HG03097 (cell line): ENCODE measurements at regions not wholly inside any gene's neighbourhood (a gene's known extent, or its start where the extent isn't known, plus 50 kb on each side); places are given as distances from the start of the nearest gene placed in this dataset.

Source experiments
- ATAC-seq: cut with Tn5 transposase; IDR thresholded peaks from one replicate; pipeline ENCODE4 v1.9.1; 2021; ENCODE audit not compliant: unreplicated experiment, low FRiP score

GRCh38 chr10:90313576-90314325 is 544.1 kb downstream of the HTR7 start:
- ATAC-seq, result no peak

- ATAC-seq, result no peak
These were observed 543.1 kb downstream of the HTR7 start for GRCh38 chr10:90314718-90315117.

DNA sequence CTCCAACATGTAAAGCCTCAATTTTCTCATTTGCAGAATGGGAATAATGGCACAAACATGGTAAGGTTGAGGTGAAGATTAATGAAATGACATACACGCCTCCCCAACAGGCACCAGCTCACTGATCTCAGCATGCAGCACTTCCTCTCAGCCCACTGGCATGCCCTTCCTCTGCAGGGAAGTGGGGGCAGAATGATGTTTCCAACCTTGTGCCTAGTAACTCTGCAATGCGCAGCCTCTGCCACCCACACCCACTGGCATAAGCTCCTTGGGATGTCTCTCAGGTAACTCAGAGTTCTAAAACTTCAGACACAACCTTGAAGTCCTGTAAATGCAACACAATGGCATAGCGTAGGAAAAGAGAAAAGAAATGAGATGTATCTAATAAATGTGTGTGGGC is 540.7 kb downstream of the HTR7 start:
- ATAC-seq, result no peak

DNA sequence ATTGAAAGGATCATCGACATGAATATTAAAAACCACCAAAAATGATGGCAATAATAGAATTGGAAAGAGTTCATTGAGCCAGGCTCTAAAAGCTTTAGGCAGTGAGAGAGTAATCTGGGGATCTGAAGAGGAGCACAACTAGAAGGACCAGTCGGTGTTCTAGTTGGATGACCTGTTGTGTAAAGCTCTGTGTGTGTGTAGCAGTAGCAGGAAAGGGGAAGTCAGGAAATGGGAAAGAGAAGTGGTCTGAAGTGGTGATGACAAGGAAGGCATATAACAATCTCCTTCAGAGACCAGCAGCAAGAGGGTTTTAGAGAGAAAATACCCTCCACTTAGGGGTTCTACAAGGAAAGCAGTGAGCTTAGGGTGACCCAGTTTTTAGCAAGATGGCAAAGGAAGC is 539.2 kb downstream of the HTR7 start:
- no peak for ATAC-seq

DNA sequence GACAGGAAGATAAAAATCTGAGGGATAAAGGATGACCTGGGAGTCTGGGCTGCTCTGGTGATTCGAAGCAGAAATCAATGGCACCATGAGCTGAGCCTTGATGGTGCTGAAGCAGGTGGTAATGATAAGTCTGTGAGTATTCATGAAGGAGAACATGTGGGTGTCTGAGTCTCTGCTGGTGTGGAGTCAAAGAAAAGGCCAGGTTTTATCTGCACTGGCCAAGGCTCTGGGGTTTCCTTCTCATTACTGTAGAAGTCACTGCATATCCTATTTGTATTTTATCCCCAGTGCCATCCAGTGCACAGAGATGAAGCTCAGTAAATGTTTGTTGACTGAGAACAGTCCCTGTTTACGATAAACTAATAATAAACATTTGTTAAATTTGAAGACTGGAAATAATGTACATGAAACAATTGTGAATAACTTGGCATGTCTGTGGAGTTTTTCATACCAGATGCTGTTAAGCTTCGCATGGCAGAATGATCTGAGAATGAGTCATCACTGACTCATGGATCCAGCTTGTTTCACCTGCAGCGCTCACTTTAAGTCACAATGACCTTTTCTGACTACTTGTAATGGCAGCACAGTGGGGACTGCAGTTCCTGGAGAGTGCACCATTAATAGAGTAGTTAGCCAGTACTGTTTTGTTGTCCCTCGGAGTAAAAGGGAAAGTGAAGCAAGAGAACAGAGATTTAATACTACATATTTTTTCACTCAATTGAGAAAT is 538.5 kb downstream of the HTR7 start:
- peak; percentile 79 for ATAC-seq

- ATAC-seq, result no peak
These were observed 536.6 kb downstream of the HTR7 start for GRCh38 chr10:90321132-90321816.

DNA sequence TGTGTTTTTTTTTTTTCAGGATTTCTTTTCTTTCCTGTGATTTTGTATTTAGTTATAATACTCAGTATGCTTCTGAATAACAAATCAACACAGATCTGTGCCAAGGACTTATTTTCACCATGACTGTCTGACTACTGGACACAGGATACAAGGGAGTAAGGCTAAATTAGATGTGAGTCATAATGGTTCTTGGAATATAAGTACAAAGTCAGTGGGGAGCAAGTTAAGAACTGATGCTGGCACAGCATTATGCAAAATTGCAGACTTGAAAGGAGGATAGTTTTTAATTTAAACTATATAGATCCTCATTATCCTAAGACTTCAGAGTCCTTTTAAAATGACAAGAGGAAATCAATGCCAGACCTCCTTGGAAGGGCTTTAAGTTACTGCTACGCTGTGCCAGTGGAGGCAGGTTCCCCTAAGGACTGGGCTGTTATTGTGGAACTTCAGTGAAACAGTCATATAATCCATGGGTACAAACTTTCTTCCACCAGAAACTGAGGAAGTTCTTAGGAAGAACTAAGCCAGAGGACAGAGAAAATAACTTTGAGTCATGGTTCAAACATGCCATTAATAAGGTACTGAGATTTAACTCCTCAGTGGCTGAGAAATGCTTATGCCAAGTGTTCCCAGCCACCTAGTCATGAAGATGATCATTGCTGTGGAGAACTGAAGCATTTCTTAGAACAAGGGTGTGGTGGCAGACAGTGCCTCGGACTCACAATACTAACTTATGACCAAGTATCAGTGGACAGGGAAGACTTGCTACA is 531.2 kb downstream of the HTR7 start:
- no peak for ATAC-seq

- ATAC-seq, result no peak
These were observed 530.2 kb downstream of the HTR7 start for GRCh38 chr10:90327611-90328010.

- no peak for ATAC-seq
These were observed 529.4 kb downstream of the HTR7 start for GRCh38 chr10:90328459-90328858.

DNA sequence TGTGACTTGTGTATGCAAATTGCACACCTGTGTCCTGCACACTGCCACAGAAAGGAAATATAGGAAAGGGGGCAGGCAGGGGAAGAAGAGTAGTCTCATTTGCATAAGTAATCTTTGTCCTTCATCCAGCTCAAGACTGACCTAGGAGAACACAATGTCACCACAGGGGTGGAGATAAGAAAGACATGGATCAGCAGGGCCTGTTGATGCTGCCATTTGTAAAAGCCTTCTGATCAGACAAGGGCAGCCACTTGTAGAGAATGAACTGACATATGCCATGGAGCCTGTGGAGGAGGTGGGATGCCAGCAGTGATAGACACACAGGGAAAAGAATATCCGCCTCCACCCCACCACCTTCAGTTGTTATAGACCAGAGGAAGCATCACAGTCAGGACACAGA is 528.9 kb downstream of the HTR7 start:
- ATAC-seq, result no peak

DNA sequence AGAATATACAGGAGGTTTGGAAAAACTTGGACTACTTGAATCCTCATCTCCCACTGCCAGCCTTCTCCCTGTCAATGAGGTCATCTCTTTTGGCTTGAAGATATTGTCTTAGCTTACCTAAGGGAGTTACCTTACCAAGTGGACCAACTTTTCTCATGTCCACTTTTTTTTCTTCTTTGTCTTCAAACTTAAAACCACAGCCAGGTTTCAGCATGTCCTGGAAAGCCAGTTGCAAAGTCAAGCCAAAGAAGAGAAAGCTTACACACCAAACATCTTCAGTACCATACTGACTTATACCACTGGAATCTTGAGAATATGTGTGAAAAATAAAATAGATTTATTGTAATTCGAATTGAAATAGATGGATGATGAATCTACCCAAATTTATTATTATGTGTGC is 520.5 kb downstream of the HTR7 start:
- no peak for ATAC-seq

DNA sequence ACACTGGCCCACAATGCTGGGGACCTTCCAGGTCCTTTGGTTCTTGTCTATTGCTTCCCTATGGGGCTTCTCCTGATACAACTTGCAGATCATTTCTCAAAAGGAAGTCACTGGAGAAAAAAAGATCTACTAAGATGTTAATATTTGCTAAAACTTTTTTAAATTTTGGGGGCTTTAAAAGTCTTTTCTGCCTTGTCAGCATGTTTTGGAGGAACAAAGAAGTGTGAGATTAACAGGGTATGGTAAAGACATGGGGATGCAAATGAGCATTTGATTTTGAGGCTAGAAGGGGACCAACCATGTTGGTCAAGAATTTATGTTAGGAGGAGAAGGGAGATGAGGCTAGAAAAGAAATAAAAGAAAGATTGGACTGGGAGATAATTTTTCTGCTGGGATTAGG is 515.4 kb downstream of the HTR7 start:
- no peak for ATAC-seq

GRCh38 chr10:90344226-90344625 is 513.6 kb downstream of the HTR7 start:
- no peak for ATAC-seq

DNA sequence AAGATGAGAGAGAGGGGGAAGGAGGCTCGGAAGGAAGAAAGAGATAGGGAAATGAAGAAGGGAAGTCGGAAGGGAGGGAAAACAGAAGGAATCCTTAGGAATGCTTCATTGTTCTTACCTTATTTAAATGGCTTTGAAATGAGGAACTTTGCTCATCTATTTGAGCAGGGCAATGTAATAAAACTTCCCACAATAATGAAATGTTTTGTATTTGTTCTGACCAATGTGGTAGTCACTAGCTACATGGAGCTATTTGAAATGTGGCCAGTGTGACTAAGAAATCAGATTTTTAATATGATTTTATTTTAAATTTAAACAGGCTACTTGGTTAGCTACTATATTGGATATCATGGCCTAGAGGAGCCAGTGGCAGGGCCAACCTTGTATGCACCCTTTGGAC is 510.6 kb downstream of the HTR7 start:
- ATAC-seq, result no peak

- ATAC-seq, result no peak
These were observed 507.7 kb downstream of the HTR7 start for GRCh38 chr10:90350122-90350521.

- no peak for ATAC-seq
These were observed 505.6 kb downstream of the HTR7 start for GRCh38 chr10:90352288-90352687.

DNA sequence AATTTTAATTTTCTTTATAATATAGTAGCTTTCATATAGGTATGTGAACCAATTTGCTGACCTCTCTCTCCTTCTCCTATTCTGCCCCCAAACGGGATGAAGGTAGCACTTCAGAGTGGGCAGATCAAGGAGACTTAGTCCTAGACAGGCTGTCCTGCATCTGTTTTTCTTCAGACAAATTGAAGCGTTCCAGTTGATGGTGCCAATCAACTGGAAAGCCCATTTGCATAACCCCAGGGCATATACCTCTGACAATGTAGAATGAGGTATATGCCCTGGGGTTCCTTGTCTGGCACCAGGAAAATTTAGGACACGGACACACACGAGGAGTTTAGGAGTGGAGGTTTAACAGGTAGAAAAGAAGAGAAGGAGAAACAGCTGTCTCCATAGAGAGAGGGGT is 502.9 kb downstream of the HTR7 start:
- no peak for ATAC-seq

DNA sequence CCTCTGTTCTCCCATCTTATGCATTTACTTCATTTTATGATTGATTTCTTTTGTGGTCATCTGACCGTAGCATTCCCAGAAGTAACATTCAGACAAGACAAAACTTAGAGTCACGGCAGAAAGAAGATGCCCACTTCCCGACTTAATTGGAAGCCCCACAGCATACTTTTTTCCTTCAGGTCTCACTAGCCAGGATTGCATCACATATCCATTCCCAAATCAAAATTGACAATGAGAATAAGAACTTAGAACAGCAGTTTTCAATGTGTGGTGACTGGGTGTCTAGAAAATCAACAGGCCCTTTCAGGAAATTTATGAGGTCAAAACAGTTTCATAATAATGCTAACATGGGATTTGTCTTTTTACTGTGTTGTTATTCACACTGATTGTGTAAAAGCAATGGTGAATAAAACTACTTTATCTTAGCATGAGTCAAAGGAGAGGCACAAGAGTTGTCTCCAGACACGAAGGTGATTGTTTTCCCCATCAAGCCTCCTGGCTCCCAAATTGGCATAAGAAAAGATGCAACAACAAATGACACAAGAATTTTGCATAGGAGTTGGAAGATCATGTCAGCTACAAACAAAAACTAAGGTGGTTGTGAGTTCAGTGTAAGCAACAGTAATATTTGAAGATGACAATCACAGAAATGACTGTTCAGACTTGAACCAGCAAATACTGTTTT is 493.9 kb downstream of the HTR7 start:
- ATAC-seq, result no peak

- ATAC-seq, result no peak
These were observed 485.4 kb downstream of the HTR7 start for GRCh38 chr10:90372451-90372850.

DNA sequence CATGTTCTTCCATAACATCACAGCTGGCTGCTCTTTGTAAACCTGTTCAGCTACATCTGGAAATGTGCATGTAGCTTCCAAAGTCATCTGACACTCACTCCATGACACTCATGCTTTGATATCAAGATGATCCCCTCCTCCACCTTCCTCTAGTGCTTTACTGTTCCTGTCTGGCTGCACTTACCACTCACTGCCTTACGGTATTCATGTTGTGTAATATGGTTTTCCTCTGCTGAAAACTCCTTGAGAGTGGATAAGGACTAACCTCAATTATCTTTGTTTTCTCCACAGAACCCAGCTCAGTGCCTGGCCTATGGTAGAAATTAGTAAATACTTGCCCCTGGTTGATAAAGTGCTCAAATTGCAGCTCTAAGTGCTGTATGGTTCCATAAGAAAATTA is 483.9 kb downstream of the HTR7 start:
- no peak for ATAC-seq
